Endodermal cell (in vitro differentiated cells): ENCODE measurements at regions not wholly inside any gene's neighbourhood (a gene's known extent, or its start where the extent isn't known, plus 50 kb on each side); places are given as distances from the start of the nearest gene placed in this dataset.
A peak's percentile ranks its signal among the peaks of the same experiment; 100 is the strongest.

Experiments used
- DNase-seq: peaks from one replicate; pipeline ENCODE4 v3.0.0-alpha.2; 2017
- H3K27ac ChIP-seq: 2 replicates; pipeline ENCODE4 v1.5.1; 2013; ENCODE audit warnings: mild to moderate bottlenecking, low read depth, low read length, moderate library complexity
- H3K27me3 ChIP-seq: 2 replicates; pipeline ENCODE4 v1.6.1; 2013; ENCODE audit warnings: mild to moderate bottlenecking, low read length, moderate library complexity; ENCODE audit not compliant: insufficient read depth, control insufficient read depth, poor library complexity, severe bottlenecking
- H3K36me3 ChIP-seq: 2 replicates; pipeline ENCODE4 v1.7.0; 2013; ENCODE audit warnings: mild to moderate bottlenecking, low read length, moderate library complexity; ENCODE audit not compliant: control insufficient read depth, insufficient read depth
- H3K4me1 ChIP-seq: one replicate; pipeline ENCODE4 v1.7.0; 2013; ENCODE audit warnings: low read length; ENCODE audit not compliant: control insufficient read depth, insufficient read depth
- H3K4me3 ChIP-seq: 2 replicates; pipeline ENCODE4 v1.5.1; 2013; ENCODE audit warnings: mild to moderate bottlenecking, low read length, moderate library complexity
- H3K9ac ChIP-seq: 2 replicates; pipeline ENCODE4 v1.6.1; 2013; ENCODE audit warnings: mild to moderate bottlenecking, low read length, moderate library complexity; ENCODE audit not compliant: poor library complexity, severe bottlenecking; ENCODE audit errors: extremely low read depth
- H3K9me3 ChIP-seq: 2 replicates; pipeline ENCODE4 v1.6.1; 2013; ENCODE audit warnings: mild to moderate bottlenecking, low read length, moderate library complexity; ENCODE audit not compliant: control insufficient read depth
- H3K27ac Mint-ChIP-seq: 2 replicates; pipeline ENCODE4 v1.8.0; 2020; ENCODE audit warnings: mixed read lengths
- H3K27me3 Mint-ChIP-seq: 2 replicates; pipeline ENCODE4 v1.8.0; 2021; ENCODE audit warnings: mild to moderate bottlenecking, mixed read lengths; ENCODE audit not compliant: insufficient read depth
- H3K36me3 Mint-ChIP-seq: 2 replicates; pipeline ENCODE4 v1.8.0; 2020; ENCODE audit warnings: low read depth, mixed read lengths
- H3K4me1 Mint-ChIP-seq: 2 replicates; pipeline ENCODE4 v1.8.0; 2020; ENCODE audit warnings: mixed read lengths
- H3K4me3 Mint-ChIP-seq: 2 replicates; pipeline ENCODE4 v1.8.0; 2020; ENCODE audit warnings: mild to moderate bottlenecking, moderate library complexity, mixed read lengths
- H3K9me3 Mint-ChIP-seq: 2 replicates; pipeline ENCODE4 v1.8.0; 2020; ENCODE audit warnings: mild to moderate bottlenecking, mixed read lengths
- WGBS, 2 experiments: methylation state at CpG; one replicate each; pipeline versions ENCODE4 v1.1.5 to v1.1.7; 2013; ENCODE audit warnings: missing lambda C conversion rate in 2 of 2, mixed read lengths in 1 of 2; ENCODE audit not compliant: insufficient coverage in 1 of 2, insufficient read length in 1 of 2; 5-methylcytosine and 5-hydroxymethylcytosine counted together
- TF ChIP-seq, protein P1 (sequence below): fragments of 200-600 bp; sonication (generic); conservative IDR thresholded peaks from 2 replicates; pipeline ENCODE4 v1.5.0; 2021; ENCODE audit warnings: antibody characterized with exemption, mild to moderate bottlenecking

DNA sequence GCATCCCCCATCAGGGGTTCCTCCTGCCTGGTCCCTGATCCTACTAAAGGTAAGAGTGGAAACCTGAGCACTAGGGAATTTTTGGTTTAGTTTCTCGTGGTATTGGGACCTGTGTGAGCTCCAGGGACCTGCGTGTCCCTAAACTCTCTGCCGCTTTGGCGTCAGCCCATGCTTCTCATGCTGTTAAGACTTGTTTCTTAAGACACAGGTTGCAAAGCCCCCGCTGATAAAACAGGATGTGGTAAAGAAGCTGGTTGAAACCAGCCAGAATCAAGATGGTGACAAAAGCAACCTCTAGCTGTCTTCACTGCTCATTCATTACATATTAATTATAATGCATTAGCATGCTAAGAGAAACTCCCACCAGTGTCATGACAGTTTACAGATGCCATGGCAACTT lies 64.6 kb downstream of the LYZL4 start:
- Mint-ChIP-seq H3K4me3 (no peak overlapping the region), H3K27me3 (peaks cover 18% of the 10 kb centered on the region), H3K4me1 (peaks cover 23% of the 10 kb centered on the region), H3K9me3 (peaks cover 2% of the 10 kb centered on the region), H3K36me3 (no peaks in the 10 kb centered on the region), H3K27ac (no peak overlapping the region)
- Histone ChIP-seq H3K36me3 (no peaks in the 10 kb centered on the region), H3K27me3 (no peaks in the 10 kb centered on the region), H3K9me3 (peaks cover 5% of the 10 kb centered on the region), H3K4me1 (peaks cover 5% of the 10 kb centered on the region), H3K9ac (no peak overlapping the region), H3K4me3 (peak overlapping the region; percentile 42), H3K27ac (no peak overlapping the region)
- TF ChIP-seq, protein P1, sequence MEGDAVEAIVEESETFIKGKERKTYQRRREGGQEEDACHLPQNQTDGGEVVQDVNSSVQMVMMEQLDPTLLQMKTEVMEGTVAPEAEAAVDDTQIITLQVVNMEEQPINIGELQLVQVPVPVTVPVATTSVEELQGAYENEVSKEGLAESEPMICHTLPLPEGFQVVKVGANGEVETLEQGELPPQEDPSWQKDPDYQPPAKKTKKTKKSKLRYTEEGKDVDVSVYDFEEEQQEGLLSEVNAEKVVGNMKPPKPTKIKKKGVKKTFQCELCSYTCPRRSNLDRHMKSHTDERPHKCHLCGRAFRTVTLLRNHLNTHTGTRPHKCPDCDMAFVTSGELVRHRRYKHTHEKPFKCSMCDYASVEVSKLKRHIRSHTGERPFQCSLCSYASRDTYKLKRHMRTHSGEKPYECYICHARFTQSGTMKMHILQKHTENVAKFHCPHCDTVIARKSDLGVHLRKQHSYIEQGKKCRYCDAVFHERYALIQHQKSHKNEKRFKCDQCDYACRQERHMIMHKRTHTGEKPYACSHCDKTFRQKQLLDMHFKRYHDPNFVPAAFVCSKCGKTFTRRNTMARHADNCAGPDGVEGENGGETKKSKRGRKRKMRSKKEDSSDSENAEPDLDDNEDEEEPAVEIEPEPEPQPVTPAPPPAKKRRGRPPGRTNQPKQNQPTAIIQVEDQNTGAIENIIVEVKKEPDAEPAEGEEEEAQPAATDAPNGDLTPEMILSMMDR = no peak
- no peak for DNase-seq
- 87 to 96% methylated on average over 5 of the region's 5 CpGs for WGBS, 2 experiments

DNA sequence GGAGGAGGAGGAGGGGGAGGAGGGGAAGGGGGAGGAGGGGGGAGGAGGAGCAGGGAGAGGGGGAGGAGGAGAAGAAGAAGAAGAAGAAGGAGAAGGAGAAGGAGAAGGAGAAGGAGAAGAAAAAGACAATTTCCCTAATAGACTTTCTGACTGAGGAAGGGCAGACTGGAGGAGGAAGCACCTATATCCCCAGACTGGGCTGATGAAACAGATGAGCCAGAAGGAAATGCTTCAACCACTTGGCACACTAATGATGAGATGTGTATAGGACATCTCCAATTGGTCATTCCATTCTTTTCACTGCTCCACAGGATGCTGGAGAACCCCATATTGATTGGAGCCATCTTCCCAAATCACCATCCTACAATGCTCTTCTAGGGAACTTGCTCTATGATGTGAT lies 69.9 kb downstream of the LYZL4 start:
- Histone ChIP-seq H3K36me3 (no peaks in the 10 kb centered on the region), H3K27me3 (peaks cover 4% of the 10 kb centered on the region), H3K9me3 (no peaks in the 10 kb centered on the region), H3K4me3 (no peak overlapping the region), H3K9ac (no peak overlapping the region), H3K27ac (no peak overlapping the region), H3K4me1 (no peaks in the 10 kb centered on the region)
- H3K9me3 Mint-ChIP-seq = no peaks in the 10 kb centered on the region
- peaks cover 5% of the 10 kb centered on the region for H3K4me1 Mint-ChIP-seq
- no peak for DNase-seq
- no peak overlapping the region for H3K4me3 Mint-ChIP-seq
- TF ChIP-seq, protein P1 = no peak
- peaks cover 19% of the 10 kb centered on the region for H3K27me3 Mint-ChIP-seq
- H3K36me3 Mint-ChIP-seq = no peaks in the 10 kb centered on the region
- H3K27ac Mint-ChIP-seq = no peak overlapping the region

- H3K27me3 Mint-ChIP-seq = peaks cover 19% of the 10 kb centered on the region
- no peak overlapping the region for H3K4me3 ChIP-seq
- DNase-seq = no peak
- no peaks in the 10 kb centered on the region for H3K9me3 Mint-ChIP-seq
- H3K27ac Mint-ChIP-seq = no peak overlapping the region
- TF ChIP-seq, protein P1 = no peak
- no peak overlapping the region for H3K4me3 Mint-ChIP-seq
- H3K36me3 Mint-ChIP-seq = no peaks in the 10 kb centered on the region
- peaks cover 4% of the 10 kb centered on the region for H3K27me3 ChIP-seq
- WGBS, 2 experiments = 94% methylated on average over 3 of the region's 3 CpGs; no CpG with 5 or more reads in 1 of the 2 experiments
- no peak overlapping the region for H3K9ac ChIP-seq
- no peak overlapping the region for H3K27ac ChIP-seq
- H3K9me3 ChIP-seq = no peaks in the 10 kb centered on the region
- no peaks in the 10 kb centered on the region for H3K4me1 ChIP-seq
- no peaks in the 10 kb centered on the region for H3K36me3 ChIP-seq
- peaks cover 5% of the 10 kb centered on the region for H3K4me1 Mint-ChIP-seq
Measured at GRCh38 chr3:42339321-42339720, 71.1 kb downstream of the LYZL4 start.
